ENCODE measurements at regions not wholly inside any gene's neighbourhood (a gene's known extent, or its start where the extent isn't known, plus 50 kb on each side); places are given as distances from the start of the nearest gene placed in this dataset.

GRCh38 chr1:148357037-148357436, 126.1 kb downstream of the PPIAL4G start:
- TF ChIP-seq CTCF (IDR thresholded peaks at IDR 0.05) (no peak), EZH2phosphoT487 (IDR thresholded peaks at IDR 0.05) (no peak)

All from neural progenitor cell (in vitro differentiated cells).